ENCODE measurements at regions not wholly inside any gene's neighbourhood (a gene's known extent, or its start where the extent isn't known, plus 50 kb on each side); places are given as distances from the start of the nearest gene placed in this dataset.

DNA sequence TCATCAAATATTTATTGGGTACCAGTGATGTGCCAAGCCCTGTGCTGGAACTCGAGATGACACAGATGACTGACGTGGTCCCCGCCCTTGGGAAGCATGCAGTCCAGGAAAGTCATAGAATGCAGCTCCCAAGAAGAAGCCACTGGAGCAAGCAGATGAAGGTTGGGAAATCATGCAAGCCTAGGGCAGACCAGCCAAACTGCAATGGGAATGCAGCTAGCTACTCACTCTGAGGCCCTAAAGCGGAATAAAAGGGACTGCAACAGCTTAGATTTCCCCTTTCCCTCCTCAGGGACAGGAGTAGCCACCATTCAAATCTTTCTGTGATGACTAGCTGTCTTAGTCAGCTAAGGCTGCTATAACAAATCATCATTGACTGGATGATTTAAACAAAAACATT, 152.2 kb downstream of the MAFB start:
- TF ChIP-seq, protein P1, sequence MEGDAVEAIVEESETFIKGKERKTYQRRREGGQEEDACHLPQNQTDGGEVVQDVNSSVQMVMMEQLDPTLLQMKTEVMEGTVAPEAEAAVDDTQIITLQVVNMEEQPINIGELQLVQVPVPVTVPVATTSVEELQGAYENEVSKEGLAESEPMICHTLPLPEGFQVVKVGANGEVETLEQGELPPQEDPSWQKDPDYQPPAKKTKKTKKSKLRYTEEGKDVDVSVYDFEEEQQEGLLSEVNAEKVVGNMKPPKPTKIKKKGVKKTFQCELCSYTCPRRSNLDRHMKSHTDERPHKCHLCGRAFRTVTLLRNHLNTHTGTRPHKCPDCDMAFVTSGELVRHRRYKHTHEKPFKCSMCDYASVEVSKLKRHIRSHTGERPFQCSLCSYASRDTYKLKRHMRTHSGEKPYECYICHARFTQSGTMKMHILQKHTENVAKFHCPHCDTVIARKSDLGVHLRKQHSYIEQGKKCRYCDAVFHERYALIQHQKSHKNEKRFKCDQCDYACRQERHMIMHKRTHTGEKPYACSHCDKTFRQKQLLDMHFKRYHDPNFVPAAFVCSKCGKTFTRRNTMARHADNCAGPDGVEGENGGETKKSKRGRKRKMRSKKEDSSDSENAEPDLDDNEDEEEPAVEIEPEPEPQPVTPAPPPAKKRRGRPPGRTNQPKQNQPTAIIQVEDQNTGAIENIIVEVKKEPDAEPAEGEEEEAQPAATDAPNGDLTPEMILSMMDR (IDR thresholded peaks at IDR 0.05; ENCODE audit: insufficient read depth, low read length, poor library complexity, severe bottlenecking): no peak
- no peak for TF ChIP-seq EZH2phosphoT487 (conservative IDR thresholded peaks at IDR 0.05; ENCODE audit: low read length)

All from SU-DHL-6 (cell line).